ELF-1 (cell line): ENCODE measurements at regions not wholly inside any gene's neighbourhood (a gene's known extent, or its start where the extent isn't known, plus 50 kb on each side); places are given as distances from the start of the nearest gene placed in this dataset.
A peak's percentile ranks its signal among the peaks of the same experiment; 100 is the strongest.

Source experiments
- DNase-seq: peaks from one replicate; pipeline ENCODE4 v3.0.0-alpha.2; 2016; ENCODE audit warnings: low read depth, low spot score

DNA sequence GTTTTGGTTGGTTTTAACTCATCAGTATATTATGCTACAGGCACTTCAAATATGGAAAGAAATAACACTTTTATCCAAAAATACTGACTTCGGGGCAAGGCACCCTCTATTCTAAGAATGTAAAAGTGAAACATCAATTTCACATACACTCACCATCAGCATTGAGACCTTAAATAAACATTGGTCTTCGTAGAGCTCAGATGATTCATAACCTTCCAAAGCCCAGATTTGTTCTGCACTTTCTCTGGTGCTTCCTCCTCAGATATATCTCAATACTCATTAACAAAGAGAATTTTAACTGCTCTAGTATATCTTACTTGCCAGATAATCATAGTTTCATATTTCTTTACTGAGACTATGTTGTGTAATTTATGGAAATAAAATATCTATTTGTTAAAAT, 794.3 kb downstream of the LIG4 start:
- no peak for DNase-seq

DNA sequence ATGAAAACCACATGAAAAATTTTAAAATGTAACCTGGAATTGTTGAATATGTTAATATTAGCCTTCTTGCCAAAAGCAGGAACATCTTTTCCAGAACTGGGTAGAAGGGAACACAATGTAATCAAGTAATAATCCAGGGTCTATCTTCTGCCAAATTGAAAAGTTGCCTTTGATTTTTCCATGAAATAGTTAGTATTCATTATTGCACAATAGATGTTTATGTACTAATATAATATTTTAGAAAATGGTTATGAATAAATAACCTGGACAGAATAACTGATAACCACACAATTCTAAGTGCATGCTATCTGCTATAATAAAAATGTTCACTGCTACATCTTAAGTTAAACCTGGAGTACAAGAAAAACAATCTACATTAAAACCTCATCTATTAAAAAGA, 802.3 kb downstream of the LIG4 start:
- DNase-seq = no peak

- no peak for DNase-seq
Observed at GRCh38 chr13:107407074-107407473, 808.3 kb downstream of the LIG4 start.

GRCh38 chr13:107395927-107396662, 819.2 kb downstream of the LIG4 start:
- DNase-seq = no peak

DNA sequence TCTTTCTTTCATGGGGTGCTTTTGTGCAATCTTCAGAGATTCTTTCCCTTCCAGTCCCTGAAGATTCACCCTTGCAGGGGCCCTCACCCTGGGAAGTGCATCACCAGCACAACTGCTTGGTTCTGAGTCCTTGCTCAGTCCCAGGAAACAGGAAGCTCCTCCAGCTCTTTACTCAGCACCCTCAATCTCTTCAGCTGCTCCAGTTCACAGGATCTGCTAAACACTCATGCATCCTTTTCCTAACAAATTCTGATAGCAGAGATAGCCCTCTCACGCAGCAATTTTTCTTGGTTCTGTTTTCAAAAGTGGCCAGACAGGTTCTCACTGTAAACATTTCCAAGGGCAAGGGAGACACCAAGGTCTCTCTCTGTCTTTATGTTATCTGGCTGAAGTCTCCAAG, 823.1 kb downstream of the LIG4 start:
- no peak for DNase-seq

GRCh38 chr13:107387525-107387924, 819.6 kb upstream of the ARGLU1 start:
- no peak for DNase-seq

DNA sequence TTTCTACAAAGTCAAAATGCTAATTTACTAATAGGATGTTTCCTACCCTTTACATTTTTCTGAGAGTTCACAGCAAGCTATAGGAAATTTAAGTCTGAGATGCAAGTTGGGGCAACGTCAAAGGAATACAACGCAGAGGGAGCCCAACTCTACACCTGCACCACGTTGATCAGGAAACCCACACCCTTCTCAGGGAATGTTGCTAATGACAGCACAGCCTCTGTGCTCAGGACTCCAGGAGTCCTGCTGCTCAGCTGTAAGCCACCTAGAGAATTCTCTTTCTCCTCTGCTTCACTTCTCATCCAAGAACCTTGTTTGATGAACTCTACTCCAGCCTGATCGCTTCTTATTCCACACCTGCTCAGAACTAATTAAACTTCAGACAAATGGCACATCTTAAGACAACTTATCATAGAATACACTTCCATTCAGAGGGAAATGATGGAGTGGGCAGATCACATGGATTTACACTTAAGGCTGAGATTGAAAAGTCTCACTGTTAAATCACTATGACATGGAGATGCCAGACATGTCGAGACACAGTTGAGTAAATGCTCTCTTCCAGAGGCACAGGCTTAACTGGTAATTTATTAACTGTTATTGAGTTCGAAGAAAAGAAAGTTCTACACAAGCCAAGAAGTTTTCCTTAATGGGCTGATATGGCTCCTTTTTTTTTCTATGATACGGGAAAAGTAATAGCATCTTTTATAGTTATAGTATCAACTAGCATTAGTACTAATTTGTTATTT, 811.6 kb upstream of the ARGLU1 start:
- no peak for DNase-seq

DNA sequence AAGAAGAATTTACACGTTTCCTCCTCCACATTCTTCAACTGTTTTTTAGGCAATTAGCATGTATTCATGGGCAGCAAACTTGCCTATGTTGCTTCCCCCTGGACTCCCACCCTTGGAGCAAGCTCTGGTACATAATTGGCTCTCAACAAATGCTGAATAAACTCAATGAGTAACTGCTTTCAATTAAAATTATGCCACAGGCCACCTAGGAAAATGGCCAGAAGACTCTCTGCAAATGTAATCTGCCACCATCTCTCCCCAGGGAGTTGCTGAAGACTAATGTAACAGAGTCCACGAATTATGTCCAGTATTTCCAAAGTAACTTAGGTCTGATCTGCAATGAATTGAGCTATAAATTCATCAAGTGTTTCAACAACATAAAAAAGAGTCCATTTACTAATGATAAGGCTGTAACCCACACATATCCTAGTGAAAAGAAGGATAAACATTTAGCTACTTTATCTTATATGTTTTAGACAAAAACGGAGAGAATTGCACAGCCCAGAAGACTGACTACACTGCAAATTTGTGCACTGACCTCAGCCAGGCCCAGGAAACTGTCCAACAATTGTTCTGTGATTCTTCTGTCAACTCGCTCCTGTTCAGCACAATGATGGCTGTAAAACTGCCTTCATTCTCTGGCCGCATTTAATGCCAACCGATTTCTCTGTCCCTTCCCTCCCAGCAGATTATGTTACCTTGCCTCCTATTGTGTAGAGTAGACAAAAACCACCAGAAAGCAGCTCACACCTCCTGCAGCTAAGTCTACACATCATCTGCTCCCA, 808.6 kb upstream of the ARGLU1 start:
- no peak for DNase-seq

GRCh38 chr13:107375701-107376340, 807.9 kb upstream of the ARGLU1 start:
- DNase-seq = no peak

DNA sequence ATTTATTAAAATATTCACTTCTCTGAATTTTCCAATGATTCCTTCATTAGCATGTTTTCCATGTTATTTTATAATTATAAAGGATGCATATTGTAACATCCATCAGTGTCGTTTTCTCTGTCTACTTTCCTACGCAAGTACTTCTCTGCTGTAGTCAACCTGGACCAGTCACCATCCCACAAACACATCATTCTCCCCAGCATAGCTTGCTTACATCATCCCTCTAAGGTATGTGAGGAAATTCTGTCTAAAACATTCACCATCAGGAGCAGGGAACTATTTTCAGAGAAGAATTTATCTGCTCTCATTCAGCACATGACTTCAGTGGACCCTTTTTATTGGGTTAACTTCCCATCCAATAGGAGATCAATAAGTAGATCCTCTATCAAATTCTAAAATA, 806.1 kb upstream of the ARGLU1 start:
- DNase-seq = no peak

DNA sequence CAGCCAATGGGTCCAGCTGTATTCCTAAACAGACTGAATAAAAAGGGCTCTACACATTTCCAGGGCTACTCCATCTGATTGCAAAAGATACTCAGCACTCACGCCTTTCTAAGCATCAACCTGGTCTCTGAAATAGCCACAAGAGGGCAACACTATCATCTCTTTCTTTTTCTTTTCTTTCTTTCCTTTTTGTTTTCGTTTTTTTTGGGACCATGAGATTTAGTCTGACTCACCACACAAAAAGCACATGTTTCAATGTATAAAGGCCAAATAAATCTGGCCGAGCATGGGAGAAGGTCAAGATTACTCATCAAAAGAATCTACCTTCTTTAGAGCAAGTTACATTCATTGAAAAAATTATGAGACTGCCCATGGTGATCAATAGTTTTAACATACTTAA, 805.6 kb upstream of the ARGLU1 start:
- DNase-seq = peak; percentile 22

GRCh38 chr13:107370015-107370785, 802.3 kb upstream of the ARGLU1 start:
- no peak for DNase-seq

DNA sequence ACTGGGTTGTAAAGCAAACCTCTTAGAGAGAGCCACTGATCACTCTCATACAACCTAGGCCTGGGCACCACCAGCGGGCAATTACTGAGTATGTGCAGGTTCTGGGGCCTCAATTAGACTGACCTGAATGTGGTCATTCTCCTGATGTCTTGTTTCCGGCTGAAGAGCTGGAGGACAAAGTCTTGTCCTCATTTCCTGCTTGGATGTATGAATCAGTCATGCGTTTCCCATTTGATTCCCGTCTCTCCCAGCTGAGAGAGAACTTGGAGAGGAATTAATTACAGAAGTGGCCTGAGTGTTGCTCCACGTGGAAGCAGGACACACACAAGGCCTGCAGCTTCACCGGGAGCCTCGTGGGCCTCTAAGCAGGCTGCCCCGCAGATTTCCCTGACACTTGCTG, 799.3 kb upstream of the ARGLU1 start:
- DNase-seq = no peak

- no peak for DNase-seq
Observed at GRCh38 chr13:107365466-107366215, 797.7 kb upstream of the ARGLU1 start.

GRCh38 chr13:107364658-107365057, 796.7 kb upstream of the ARGLU1 start:
- DNase-seq = no peak

- no peak for DNase-seq
Observed at GRCh38 chr13:107361666-107362065, 793.7 kb upstream of the ARGLU1 start.

GRCh38 chr13:107360010-107360409, 792.1 kb upstream of the ARGLU1 start:
- no peak for DNase-seq

DNA sequence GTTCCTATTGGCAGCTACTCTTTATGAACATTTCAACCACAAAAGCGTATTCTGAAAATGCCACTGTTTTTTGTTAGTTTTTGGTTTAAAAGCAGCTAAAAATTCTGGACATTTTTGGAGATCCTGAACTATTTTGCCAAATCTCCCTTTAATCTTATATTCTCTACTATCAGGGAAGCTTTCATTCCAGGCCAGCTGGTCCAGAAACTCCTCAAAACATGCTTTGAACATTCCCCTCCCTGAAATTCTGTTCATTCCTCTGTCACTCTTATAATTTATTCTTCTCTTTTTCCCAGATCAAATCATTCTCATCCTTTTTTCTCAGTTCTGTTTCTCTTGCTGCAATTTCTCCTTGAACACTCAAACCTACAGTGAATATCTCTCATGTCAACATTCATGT, 790.9 kb upstream of the ARGLU1 start:
- DNase-seq = no peak

GRCh38 chr13:107351305-107351704, 783.4 kb upstream of the ARGLU1 start:
- no peak for DNase-seq

- DNase-seq = no peak
Observed at GRCh38 chr13:107348925-107349324, 781.0 kb upstream of the ARGLU1 start.

DNA sequence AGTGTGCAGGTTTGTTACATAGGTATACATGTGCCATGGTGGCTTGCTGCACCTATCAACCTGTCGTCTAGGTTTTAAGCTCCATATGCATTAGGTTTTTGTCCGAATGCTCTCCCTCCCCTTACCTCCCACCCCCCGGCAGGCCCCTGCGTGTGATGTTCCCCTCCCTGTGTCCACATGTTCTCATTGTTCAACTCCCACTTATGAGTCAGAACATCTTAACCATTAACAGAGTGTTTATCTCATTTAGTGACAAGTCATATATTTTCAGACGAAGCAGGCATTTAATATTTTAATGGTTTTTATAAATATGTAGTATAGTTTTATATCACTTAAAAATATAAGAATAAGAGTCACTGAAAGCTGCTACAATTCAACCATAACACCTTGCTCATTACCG, 780.5 kb upstream of the ARGLU1 start:
- DNase-seq = no peak
